ENCODE measurements at regions not wholly inside any gene's neighbourhood (a gene's known extent, or its start where the extent isn't known, plus 50 kb on each side); places are given as distances from the start of the nearest gene placed in this dataset.

DNA sequence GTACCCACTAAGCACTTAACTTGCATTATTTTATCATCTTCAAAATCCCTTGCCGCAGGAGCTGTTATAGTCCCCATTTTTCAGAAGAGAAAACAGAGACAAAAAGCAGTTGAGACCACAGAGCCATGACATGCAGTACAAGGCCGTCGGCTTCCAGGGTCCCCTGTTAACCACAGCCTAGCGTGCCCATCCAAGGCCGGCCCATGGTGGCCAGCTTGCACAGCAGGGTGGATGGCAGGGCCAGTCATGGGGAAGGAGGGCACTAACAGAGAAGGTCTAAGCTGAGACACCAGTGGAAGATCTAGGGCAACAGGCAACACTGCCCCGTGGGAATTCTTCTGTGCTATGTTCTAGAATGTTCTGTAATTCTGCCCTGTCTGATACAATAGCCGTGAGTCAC is 192.6 kb upstream of the ID2 start:
- Mint-ChIP-seq H3K4me1 (ENCODE audit: low read depth) (peaks cover 26% of the 10 kb centered on the region), H3K9me3 (no peaks in the 10 kb centered on the region), H3K27me3 (ENCODE audit: low read depth) (no peaks in the 10 kb centered on the region), H3K4me3 (no peak overlapping the region), H3K36me3 (ENCODE audit: low read depth) (no peaks in the 10 kb centered on the region), H3K27ac (no peak overlapping the region)
- CTCF ChIA-PET, result interaction anchor here (1.2 to 1.3 kb wide), 2 partner anchors 20 to 56 kb away, joined by 3 to 4 read pairs; no protein-coding TSS in a partner anchor
- intact Hi-C loops (cut with micrococcal nuclease), result no loop called here
- DNase-seq, result no peak

GRCh38 chr2:8489751-8490150 is 192.1 kb upstream of the ID2 start:
- peaks cover 26% of the 10 kb centered on the region for H3K4me1 Mint-ChIP-seq (ENCODE audit: low read depth)
- H3K9me3 Mint-ChIP-seq, result no peaks in the 10 kb centered on the region
- CTCF ChIA-PET, result interaction anchor here (1.2 to 1.3 kb wide), 2 partner anchors 19 to 55 kb away, joined by 3 to 4 read pairs; no protein-coding TSS in a partner anchor
- H3K27me3 Mint-ChIP-seq (ENCODE audit: low read depth), result no peaks in the 10 kb centered on the region
- no peaks in the 10 kb centered on the region for H3K36me3 Mint-ChIP-seq (ENCODE audit: low read depth)
- H3K27ac Mint-ChIP-seq, result no peak overlapping the region
- H3K4me3 Mint-ChIP-seq, result no peak overlapping the region
- DNase-seq, result no peak
- intact Hi-C loops (cut with micrococcal nuclease), result no loop called here

DNA sequence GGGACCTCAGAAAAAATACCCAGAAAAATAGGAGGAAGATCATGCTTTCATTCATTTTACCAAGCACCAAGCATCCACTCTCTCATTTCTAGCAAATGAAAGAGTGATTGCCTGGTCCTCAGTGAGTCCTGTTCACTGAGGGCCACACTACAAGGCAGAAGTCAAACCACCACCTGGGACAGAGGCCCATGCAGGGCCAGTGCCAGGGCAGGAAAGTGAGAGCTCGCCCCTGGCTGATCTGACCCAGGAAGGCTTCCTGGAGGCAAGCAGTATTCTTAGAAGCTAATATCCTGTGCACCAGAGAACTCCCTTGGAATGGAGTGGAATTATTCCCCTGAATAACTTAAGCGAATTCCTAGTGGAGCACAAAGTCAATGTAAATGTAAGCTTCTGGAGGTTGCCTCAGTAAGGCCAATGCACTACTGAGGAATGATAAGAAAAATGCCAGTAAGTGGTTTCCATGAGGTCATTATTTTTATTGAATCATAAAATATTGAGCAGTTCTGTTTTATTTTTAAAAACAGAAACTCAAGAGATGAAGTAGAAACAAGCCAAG is 191.6 kb upstream of the ID2 start:
- peaks cover 26% of the 10 kb centered on the region for H3K4me1 Mint-ChIP-seq (ENCODE audit: low read depth)
- no peaks in the 10 kb centered on the region for H3K36me3 Mint-ChIP-seq (ENCODE audit: low read depth)
- intact Hi-C loops (cut with micrococcal nuclease), result no loop called here
- CTCF ChIA-PET, result no interaction called here
- no peaks in the 10 kb centered on the region for H3K9me3 Mint-ChIP-seq
- DNase-seq, result no peak
- H3K27ac Mint-ChIP-seq, result no peak overlapping the region
- H3K27me3 Mint-ChIP-seq (ENCODE audit: low read depth), result no peaks in the 10 kb centered on the region
- H3K4me3 Mint-ChIP-seq, result no peak overlapping the region

GRCh38 chr2:8491296-8492027 is 190.4 kb upstream of the ID2 start:
- no peaks in the 10 kb centered on the region for H3K27me3 Mint-ChIP-seq (ENCODE audit: low read depth)
- no peak overlapping the region for H3K4me3 Mint-ChIP-seq
- no peaks in the 10 kb centered on the region for H3K9me3 Mint-ChIP-seq
- no peaks in the 10 kb centered on the region for H3K36me3 Mint-ChIP-seq (ENCODE audit: low read depth)
- intact Hi-C loops (cut with micrococcal nuclease), result no loop called here
- no peak overlapping the region for H3K27ac Mint-ChIP-seq
- DNase-seq, result no peak
- CTCF ChIA-PET, result no interaction called here
- H3K4me1 Mint-ChIP-seq (ENCODE audit: low read depth), result peaks cover 21% of the 10 kb centered on the region

DNA sequence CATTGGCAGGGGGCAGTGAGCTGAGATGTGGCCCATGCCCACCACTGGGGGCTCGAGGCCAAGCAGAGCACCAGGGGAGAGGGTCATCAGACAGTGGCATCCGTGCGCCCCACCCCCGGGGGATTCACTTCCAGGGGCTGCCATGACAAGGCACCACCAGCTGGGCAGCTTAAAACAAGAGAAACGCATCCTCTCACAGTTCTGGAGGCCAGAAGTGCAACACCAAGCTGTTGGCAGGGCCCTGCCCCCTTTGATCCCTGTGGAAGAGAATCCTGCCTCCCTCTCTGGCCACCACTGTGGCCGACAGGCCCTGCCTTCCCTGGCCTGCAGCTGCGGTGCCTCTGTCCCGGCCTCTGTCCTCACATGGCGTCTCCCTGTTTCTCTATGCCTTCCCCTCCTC is 187.7 kb upstream of the ID2 start:
- H3K27ac Mint-ChIP-seq, result no peak overlapping the region
- no peaks in the 10 kb centered on the region for H3K9me3 Mint-ChIP-seq
- no peaks in the 10 kb centered on the region for H3K4me1 Mint-ChIP-seq (ENCODE audit: low read depth)
- no peaks in the 10 kb centered on the region for H3K36me3 Mint-ChIP-seq (ENCODE audit: low read depth)
- intact Hi-C loops (cut with micrococcal nuclease), result no loop called here
- DNase-seq, result no peak
- no peaks in the 10 kb centered on the region for H3K27me3 Mint-ChIP-seq (ENCODE audit: low read depth)
- CTCF ChIA-PET, result interaction anchor here (1.0 kb wide), 1 partner anchor 19 kb away, joined by 3 read pairs; no protein-coding TSS in a partner anchor
- H3K4me3 Mint-ChIP-seq, result no peak overlapping the region

DNA sequence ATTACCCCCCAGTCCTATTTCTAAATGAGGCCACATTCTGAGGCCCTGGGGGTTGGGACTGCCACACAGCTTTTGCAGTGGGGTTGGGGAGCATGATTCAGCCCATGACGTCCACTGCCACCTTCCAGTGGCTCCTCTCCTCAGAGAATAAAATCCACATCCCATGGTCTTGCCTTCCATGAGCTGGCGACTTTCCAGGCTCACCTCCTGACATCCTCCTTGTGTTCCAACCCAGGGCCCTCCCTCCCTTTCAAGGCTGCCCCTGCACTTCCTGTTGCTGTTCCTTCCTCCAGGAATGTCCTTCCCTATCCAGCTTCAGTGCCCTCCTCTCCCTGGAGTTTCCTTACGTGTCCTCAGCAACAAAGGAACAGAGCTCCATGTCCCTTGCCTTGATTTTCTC is 187.3 kb upstream of the ID2 start:
- CTCF ChIA-PET, result no interaction called here
- no peaks in the 10 kb centered on the region for H3K36me3 Mint-ChIP-seq (ENCODE audit: low read depth)
- no peak for DNase-seq
- no peaks in the 10 kb centered on the region for H3K27me3 Mint-ChIP-seq (ENCODE audit: low read depth)
- no peak overlapping the region for H3K4me3 Mint-ChIP-seq
- intact Hi-C loops (cut with micrococcal nuclease), result no loop called here
- no peaks in the 10 kb centered on the region for H3K9me3 Mint-ChIP-seq
- no peaks in the 10 kb centered on the region for H3K4me1 Mint-ChIP-seq (ENCODE audit: low read depth)
- no peak overlapping the region for H3K27ac Mint-ChIP-seq

GRCh38 chr2:8495189-8495989 is 186.5 kb upstream of the ID2 start:
- H3K4me1 Mint-ChIP-seq (ENCODE audit: low read depth), result no peaks in the 10 kb centered on the region
- no peaks in the 10 kb centered on the region for H3K36me3 Mint-ChIP-seq (ENCODE audit: low read depth)
- H3K27me3 Mint-ChIP-seq (ENCODE audit: low read depth), result no peaks in the 10 kb centered on the region
- CTCF ChIA-PET, result interaction anchor here (0.7 to 1.7 kb wide), 3 partner anchors 13 to 387 kb away, joined by 3 to 5 read pairs (median 3); no protein-coding TSS in a partner anchor
- intact Hi-C loops (cut with micrococcal nuclease), result no loop called here
- H3K4me3 Mint-ChIP-seq, result no peak overlapping the region
- H3K27ac Mint-ChIP-seq, result no peak overlapping the region
- no peaks in the 10 kb centered on the region for H3K9me3 Mint-ChIP-seq
- no peak for DNase-seq

- no peaks in the 10 kb centered on the region for H3K9me3 Mint-ChIP-seq
- H3K36me3 Mint-ChIP-seq (ENCODE audit: low read depth), result no peaks in the 10 kb centered on the region
- CTCF ChIA-PET, result interaction anchor here (0.7 to 1.7 kb wide), 3 partner anchors 12 to 388 kb away, joined by 3 to 5 read pairs (median 3); no protein-coding TSS in a partner anchor
- no peaks in the 10 kb centered on the region for H3K27me3 Mint-ChIP-seq (ENCODE audit: low read depth)
- DNase-seq, result no peak
- intact Hi-C loops (cut with micrococcal nuclease), result no loop called here
- no peak overlapping the region for H3K27ac Mint-ChIP-seq
- H3K4me1 Mint-ChIP-seq (ENCODE audit: low read depth), result no peaks in the 10 kb centered on the region
- no peak overlapping the region for H3K4me3 Mint-ChIP-seq
These were observed 185.8 kb upstream of the ID2 start for GRCh38 chr2:8496079-8496478.

DNA sequence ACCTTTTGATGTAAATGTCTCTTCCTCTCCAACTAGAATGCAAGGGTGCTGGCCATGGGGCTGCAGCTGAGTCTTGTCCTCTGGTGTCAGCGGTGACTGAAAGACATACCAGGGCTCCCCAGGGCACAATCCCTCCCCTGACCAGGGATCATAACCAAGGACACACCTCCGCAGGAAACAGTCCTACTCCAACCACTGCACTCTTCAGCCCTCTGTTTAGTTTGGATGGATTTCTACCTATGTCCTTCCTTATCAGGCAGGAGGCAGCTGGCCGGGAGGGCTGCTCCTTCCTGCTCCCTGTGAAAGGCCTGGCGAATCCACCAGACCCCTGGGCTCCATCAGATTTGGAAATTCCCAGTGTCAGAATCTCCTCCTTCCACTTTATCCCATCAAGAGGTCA is 185.2 kb upstream of the ID2 start:
- intact Hi-C loops (cut with micrococcal nuclease), result no loop called here
- Mint-ChIP-seq H3K27me3 (ENCODE audit: low read depth) (no peaks in the 10 kb centered on the region), H3K36me3 (ENCODE audit: low read depth) (no peaks in the 10 kb centered on the region), H3K27ac (no peak overlapping the region), H3K4me1 (ENCODE audit: low read depth) (no peaks in the 10 kb centered on the region), H3K9me3 (no peaks in the 10 kb centered on the region), H3K4me3 (no peak overlapping the region)
- DNase-seq, result no peak
- CTCF ChIA-PET, result interaction anchor here (1.7 kb wide), 1 partner anchor 11 kb away, joined by 5 read pairs; no protein-coding TSS in a partner anchor

DNA sequence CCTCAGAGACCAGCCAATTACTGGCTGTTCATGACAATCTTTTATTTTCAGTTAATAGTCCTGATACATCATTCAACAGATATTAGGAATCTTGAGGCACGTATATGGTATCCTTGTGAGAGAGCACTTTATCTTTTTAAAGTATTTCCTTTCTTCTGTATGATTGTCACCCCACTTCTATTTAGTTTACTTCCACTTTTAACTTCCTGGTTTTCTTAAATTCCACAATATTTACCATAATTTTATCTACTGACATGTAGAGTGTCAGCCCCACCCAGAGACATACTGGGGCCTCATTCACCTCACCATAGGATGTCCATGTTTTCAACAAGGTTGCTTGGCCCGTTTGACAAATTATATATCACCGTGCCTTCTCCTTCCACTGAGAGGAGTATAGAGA is 182.9 kb upstream of the ID2 start:
- Mint-ChIP-seq H3K27me3 (ENCODE audit: low read depth) (no peaks in the 10 kb centered on the region), H3K4me1 (ENCODE audit: low read depth) (no peaks in the 10 kb centered on the region), H3K9me3 (no peaks in the 10 kb centered on the region), H3K27ac (no peak overlapping the region), H3K4me3 (no peak overlapping the region), H3K36me3 (ENCODE audit: low read depth) (no peaks in the 10 kb centered on the region)
- DNase-seq, result no peak
- intact Hi-C loops (cut with micrococcal nuclease), result no loop called here
- CTCF ChIA-PET, result no interaction called here

DNA sequence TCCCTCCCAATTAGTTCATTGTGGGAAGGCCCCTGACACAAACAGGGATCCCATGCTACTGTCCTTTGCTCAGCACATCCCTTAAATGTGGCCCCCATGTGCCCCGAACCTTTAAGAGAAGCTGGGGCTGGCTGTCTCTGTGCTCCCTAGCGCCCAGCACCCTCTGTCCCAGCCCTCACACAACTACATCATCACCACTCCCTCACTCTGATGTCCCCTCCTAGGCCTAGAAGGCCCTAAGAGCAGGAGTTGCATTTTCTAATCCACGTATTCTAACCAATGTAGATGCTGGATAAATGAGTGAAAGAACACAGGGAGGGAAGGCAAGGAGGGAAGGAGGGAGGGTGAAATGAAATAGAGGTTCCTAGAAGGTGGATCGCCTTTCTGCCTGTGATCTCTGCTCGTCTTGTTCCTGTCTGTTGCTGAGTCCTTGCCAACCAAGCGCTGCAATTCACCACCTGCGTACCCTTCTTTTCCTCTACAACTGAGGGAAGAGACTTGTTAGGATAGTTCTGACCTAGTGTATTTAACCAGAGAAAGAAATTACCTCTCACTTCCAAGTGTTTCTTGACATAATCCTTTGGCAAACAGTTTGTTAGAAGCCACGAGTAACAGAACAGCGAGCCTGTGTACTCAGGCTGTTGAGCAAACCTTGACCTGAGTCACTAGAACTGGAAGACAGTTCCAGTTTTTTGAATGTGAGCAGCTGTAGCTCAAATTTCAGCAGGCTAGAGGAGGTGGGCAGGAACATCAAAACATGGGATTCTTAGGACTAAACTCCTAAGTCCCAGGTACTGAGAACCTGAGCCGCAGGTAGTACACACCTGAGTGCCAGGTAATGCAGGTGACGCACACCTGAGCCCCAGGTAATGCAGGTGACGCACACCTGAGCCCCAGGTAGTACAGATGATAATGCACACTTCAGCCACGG is 181.5 kb upstream of the ID2 start:
- DNase-seq, result no peak
- no peaks in the 10 kb centered on the region for H3K4me1 Mint-ChIP-seq (ENCODE audit: low read depth)
- CTCF ChIA-PET, result no interaction called here
- H3K36me3 Mint-ChIP-seq (ENCODE audit: low read depth), result no peaks in the 10 kb centered on the region
- no peak overlapping the region for H3K27ac Mint-ChIP-seq
- intact Hi-C loops (cut with micrococcal nuclease), result no loop called here
- H3K4me3 Mint-ChIP-seq, result no peak overlapping the region
- no peaks in the 10 kb centered on the region for H3K27me3 Mint-ChIP-seq (ENCODE audit: low read depth)
- no peaks in the 10 kb centered on the region for H3K9me3 Mint-ChIP-seq

All from activated naive CD4-positive, alpha-beta T cell treated with anti-CD3 and anti-CD28 coated beads for 36 hours (primary cell).